NCI-H1048 (cell line): ENCODE measurements at regions not wholly inside any gene's neighbourhood (a gene's known extent, or its start where the extent isn't known, plus 50 kb on each side); places are given as distances from the start of the nearest gene placed in this dataset.
"Not testable (repeated sequence)": the region's sequence is repeated elsewhere in the genome, so short reads cannot be mapped to it uniquely, and the experiment has no call there.

Source experiments
- DNase-seq: peaks from one replicate; lab custom pipeline; 2025; lab: John Stamatoyannopoulos, UW

- DNase-seq: no peak
These were observed 210.3 kb downstream of the OPA1 start for GRCh38 chr3:193803288-193803687.

GRCh38 chr3:193805448-193805847 is 212.4 kb downstream of the OPA1 start:
- DNase-seq: peak; percentile 45

- DNase-seq: no peak
These were observed 215.3 kb downstream of the OPA1 start for GRCh38 chr3:193808317-193808716.

GRCh38 chr3:193809106-193809505 is 216.1 kb downstream of the OPA1 start:
- no peak for DNase-seq

- DNase-seq: no peak
These were observed 219.2 kb downstream of the OPA1 start for GRCh38 chr3:193812078-193812725.

- DNase-seq: no peak
These were observed 219.9 kb downstream of the OPA1 start for GRCh38 chr3:193812791-193813500.

- DNase-seq: no peak
These were observed 220.5 kb downstream of the OPA1 start for GRCh38 chr3:193813501-193813830.

GRCh38 chr3:193814166-193814892 is 221.3 kb downstream of the OPA1 start:
- DNase-seq: no peak

GRCh38 chr3:193815246-193816027 is 222.4 kb downstream of the OPA1 start:
- no peak for DNase-seq

GRCh38 chr3:193816028-193816395 is 223.0 kb downstream of the OPA1 start:
- no peak for DNase-seq

GRCh38 chr3:193816656-193817311 is 223.8 kb downstream of the OPA1 start:
- no peak for DNase-seq

GRCh38 chr3:193819117-193820010 is 226.4 kb downstream of the OPA1 start:
- no peak for DNase-seq

- no peak for DNase-seq
These were observed 228.2 kb downstream of the OPA1 start for GRCh38 chr3:193821151-193821668.

- DNase-seq: no peak
These were observed 229.6 kb downstream of the OPA1 start for GRCh38 chr3:193822492-193823212.

GRCh38 chr3:193823213-193823605 is 230.2 kb downstream of the OPA1 start:
- not testable (repeated sequence) for DNase-seq

- no peak for DNase-seq
These were observed 231.4 kb downstream of the OPA1 start for GRCh38 chr3:193824365-193824764.

GRCh38 chr3:193825617-193826016 is 232.6 kb downstream of the OPA1 start:
- DNase-seq: no peak

GRCh38 chr3:193826159-193826795 is 233.3 kb downstream of the OPA1 start:
- no peak for DNase-seq

GRCh38 chr3:193827040-193827669 is 234.1 kb downstream of the OPA1 start:
- no peak for DNase-seq
